ENCODE measurements at regions not wholly inside any gene's neighbourhood (a gene's known extent, or its start where the extent isn't known, plus 50 kb on each side); places are given as distances from the start of the nearest gene placed in this dataset.

GRCh38 chr5:159422361-159422760, 92.1 kb upstream of the IL12B start:
- DNase-seq (ENCODE audit: low read depth in 2 of 2) = no peak

- no peak for DNase-seq (ENCODE audit: low read depth in 2 of 2)
These were observed 92.6 kb upstream of the IL12B start for GRCh38 chr5:159422910-159423309.

GRCh38 chr5:159424123-159424522, 93.8 kb upstream of the IL12B start:
- DNase-seq (ENCODE audit: low read depth in 2 of 2) = no peak

GRCh38 chr5:159426694-159427093, 96.4 kb upstream of the IL12B start:
- no peak for DNase-seq (ENCODE audit: low read depth in 2 of 2)

GRCh38 chr5:159427180-159428012, 97.1 kb upstream of the IL12B start:
- DNase-seq (ENCODE audit: low read depth in 2 of 2) = no peak

- no peak for DNase-seq (ENCODE audit: low read depth in 2 of 2)
These were observed 100.2 kb upstream of the IL12B start for GRCh38 chr5:159430361-159431012.

GRCh38 chr5:159435855-159436254, 105.6 kb upstream of the IL12B start:
- DNase-seq (ENCODE audit: low read depth in 2 of 2) = no peak

- no peak for DNase-seq (ENCODE audit: low read depth in 2 of 2)
These were observed 107.8 kb upstream of the IL12B start for GRCh38 chr5:159438092-159438491.

GRCh38 chr5:159439002-159439401, 108.7 kb upstream of the IL12B start:
- DNase-seq (ENCODE audit: low read depth in 2 of 2) = no peak

- no peak for DNase-seq (ENCODE audit: low read depth in 2 of 2)
These were observed 109.9 kb upstream of the IL12B start for GRCh38 chr5:159440235-159440634.

GRCh38 chr5:159440968-159441367, 110.7 kb upstream of the IL12B start:
- no peak for DNase-seq (ENCODE audit: low read depth in 2 of 2)

- no peak for DNase-seq (ENCODE audit: low read depth in 2 of 2)
These were observed 111.2 kb upstream of the IL12B start for GRCh38 chr5:159441441-159441840.

GRCh38 chr5:159442206-159442850, 112.0 kb upstream of the IL12B start:
- no peak for DNase-seq (ENCODE audit: low read depth in 2 of 2)

GRCh38 chr5:159444441-159445082, 114.3 kb upstream of the IL12B start:
- DNase-seq (ENCODE audit: low read depth in 2 of 2) = no peak

GRCh38 chr5:159447116-159447515, 116.8 kb upstream of the IL12B start:
- DNase-seq (ENCODE audit: low read depth in 2 of 2) = no peak

GRCh38 chr5:159448841-159449407, 118.6 kb upstream of the IL12B start:
- DNase-seq (ENCODE audit: low read depth in 2 of 2) = no peak

GRCh38 chr5:159449925-159450324, 119.6 kb upstream of the IL12B start:
- no peak for DNase-seq (ENCODE audit: low read depth in 2 of 2)

GRCh38 chr5:159450417-159450816, 120.1 kb upstream of the IL12B start:
- DNase-seq (ENCODE audit: low read depth in 2 of 2) = no peak

GRCh38 chr5:159451197-159452052, 121.1 kb upstream of the IL12B start:
- no peak for DNase-seq (ENCODE audit: low read depth in 2 of 2)

GRCh38 chr5:159452480-159453167, 122.3 kb upstream of the IL12B start:
- no peak for DNase-seq (ENCODE audit: low read depth in 2 of 2)
